Endodermal cell (in vitro differentiated cells): ENCODE measurements at regions not wholly inside any gene's neighbourhood (a gene's known extent, or its start where the extent isn't known, plus 50 kb on each side); places are given as distances from the start of the nearest gene placed in this dataset.

Experiments used
- DNase-seq: peaks from one replicate; pipeline ENCODE4 v3.0.0-alpha.2; 2017
- H3K27ac ChIP-seq: 2 replicates; pipeline ENCODE4 v1.5.1; 2013; ENCODE audit warnings: mild to moderate bottlenecking, low read depth, low read length, moderate library complexity
- H3K27me3 ChIP-seq: 2 replicates; pipeline ENCODE4 v1.6.1; 2013; ENCODE audit warnings: mild to moderate bottlenecking, low read length, moderate library complexity; ENCODE audit not compliant: insufficient read depth, control insufficient read depth, poor library complexity, severe bottlenecking
- H3K36me3 ChIP-seq: 2 replicates; pipeline ENCODE4 v1.7.0; 2013; ENCODE audit warnings: mild to moderate bottlenecking, low read length, moderate library complexity; ENCODE audit not compliant: control insufficient read depth, insufficient read depth
- H3K4me1 ChIP-seq: one replicate; pipeline ENCODE4 v1.7.0; 2013; ENCODE audit warnings: low read length; ENCODE audit not compliant: control insufficient read depth, insufficient read depth
- H3K4me3 ChIP-seq: 2 replicates; pipeline ENCODE4 v1.5.1; 2013; ENCODE audit warnings: mild to moderate bottlenecking, low read length, moderate library complexity
- H3K9ac ChIP-seq: 2 replicates; pipeline ENCODE4 v1.6.1; 2013; ENCODE audit warnings: mild to moderate bottlenecking, low read length, moderate library complexity; ENCODE audit not compliant: poor library complexity, severe bottlenecking; ENCODE audit errors: extremely low read depth
- H3K9me3 ChIP-seq: 2 replicates; pipeline ENCODE4 v1.6.1; 2013; ENCODE audit warnings: mild to moderate bottlenecking, low read length, moderate library complexity; ENCODE audit not compliant: control insufficient read depth
- H3K27ac Mint-ChIP-seq: 2 replicates; pipeline ENCODE4 v1.8.0; 2020; ENCODE audit warnings: mixed read lengths
- H3K27me3 Mint-ChIP-seq: 2 replicates; pipeline ENCODE4 v1.8.0; 2021; ENCODE audit warnings: mild to moderate bottlenecking, mixed read lengths; ENCODE audit not compliant: insufficient read depth
- H3K36me3 Mint-ChIP-seq: 2 replicates; pipeline ENCODE4 v1.8.0; 2020; ENCODE audit warnings: low read depth, mixed read lengths
- H3K4me1 Mint-ChIP-seq: 2 replicates; pipeline ENCODE4 v1.8.0; 2020; ENCODE audit warnings: mixed read lengths
- H3K4me3 Mint-ChIP-seq: 2 replicates; pipeline ENCODE4 v1.8.0; 2020; ENCODE audit warnings: mild to moderate bottlenecking, moderate library complexity, mixed read lengths
- H3K9me3 Mint-ChIP-seq: 2 replicates; pipeline ENCODE4 v1.8.0; 2020; ENCODE audit warnings: mild to moderate bottlenecking, mixed read lengths
- WGBS, 2 experiments: methylation state at CpG; one replicate each; pipeline versions ENCODE4 v1.1.5 to v1.1.7; 2013; ENCODE audit warnings: missing lambda C conversion rate in 2 of 2, mixed read lengths in 1 of 2; ENCODE audit not compliant: insufficient coverage in 1 of 2, insufficient read length in 1 of 2; 5-methylcytosine and 5-hydroxymethylcytosine counted together
- TF ChIP-seq, protein P1 (sequence below): fragments of 200-600 bp; sonication (generic); conservative IDR thresholded peaks from 2 replicates; pipeline ENCODE4 v1.5.0; 2021; ENCODE audit warnings: antibody characterized with exemption, mild to moderate bottlenecking

DNA sequence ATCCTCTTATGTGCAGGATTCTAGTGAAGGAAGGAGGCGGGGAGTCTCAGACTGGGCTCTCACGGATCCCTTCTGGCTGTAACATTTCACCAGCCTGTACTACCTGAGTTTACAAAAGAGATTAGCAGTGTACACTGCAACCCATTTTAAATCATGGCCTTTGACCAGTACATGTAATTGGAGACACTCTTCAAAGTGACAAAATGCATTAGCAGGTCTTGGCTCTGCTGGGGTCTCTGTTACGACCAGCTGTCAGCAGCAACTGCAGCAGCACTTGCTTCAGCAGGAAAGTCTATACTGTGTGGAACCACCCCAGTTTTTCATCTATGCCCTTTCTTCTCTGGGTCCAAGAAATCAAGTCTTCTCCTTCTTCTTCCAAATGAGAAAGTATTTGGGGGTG is 322.8 kb upstream of the ASIC2 start:
- WGBS, 2 experiments = 79 to 92% methylated on average over 2 to 3 of the region's 3 CpGs
- Histone ChIP-seq H3K9ac (no peak overlapping the region), H3K9me3 (no peaks in the 10 kb centered on the region), H3K27ac (no peak overlapping the region), H3K27me3 (no peaks in the 10 kb centered on the region), H3K4me1 (no peaks in the 10 kb centered on the region), H3K4me3 (no peak overlapping the region), H3K36me3 (no peaks in the 10 kb centered on the region)
- Mint-ChIP-seq H3K4me3 (no peak overlapping the region), H3K27me3 (peaks cover 2% of the 10 kb centered on the region), H3K27ac (no peak overlapping the region), H3K9me3 (peaks cover 2% of the 10 kb centered on the region), H3K4me1 (no peaks in the 10 kb centered on the region), H3K36me3 (no peaks in the 10 kb centered on the region)
- no peak for DNase-seq
- TF ChIP-seq, protein P1, sequence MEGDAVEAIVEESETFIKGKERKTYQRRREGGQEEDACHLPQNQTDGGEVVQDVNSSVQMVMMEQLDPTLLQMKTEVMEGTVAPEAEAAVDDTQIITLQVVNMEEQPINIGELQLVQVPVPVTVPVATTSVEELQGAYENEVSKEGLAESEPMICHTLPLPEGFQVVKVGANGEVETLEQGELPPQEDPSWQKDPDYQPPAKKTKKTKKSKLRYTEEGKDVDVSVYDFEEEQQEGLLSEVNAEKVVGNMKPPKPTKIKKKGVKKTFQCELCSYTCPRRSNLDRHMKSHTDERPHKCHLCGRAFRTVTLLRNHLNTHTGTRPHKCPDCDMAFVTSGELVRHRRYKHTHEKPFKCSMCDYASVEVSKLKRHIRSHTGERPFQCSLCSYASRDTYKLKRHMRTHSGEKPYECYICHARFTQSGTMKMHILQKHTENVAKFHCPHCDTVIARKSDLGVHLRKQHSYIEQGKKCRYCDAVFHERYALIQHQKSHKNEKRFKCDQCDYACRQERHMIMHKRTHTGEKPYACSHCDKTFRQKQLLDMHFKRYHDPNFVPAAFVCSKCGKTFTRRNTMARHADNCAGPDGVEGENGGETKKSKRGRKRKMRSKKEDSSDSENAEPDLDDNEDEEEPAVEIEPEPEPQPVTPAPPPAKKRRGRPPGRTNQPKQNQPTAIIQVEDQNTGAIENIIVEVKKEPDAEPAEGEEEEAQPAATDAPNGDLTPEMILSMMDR = no peak

DNA sequence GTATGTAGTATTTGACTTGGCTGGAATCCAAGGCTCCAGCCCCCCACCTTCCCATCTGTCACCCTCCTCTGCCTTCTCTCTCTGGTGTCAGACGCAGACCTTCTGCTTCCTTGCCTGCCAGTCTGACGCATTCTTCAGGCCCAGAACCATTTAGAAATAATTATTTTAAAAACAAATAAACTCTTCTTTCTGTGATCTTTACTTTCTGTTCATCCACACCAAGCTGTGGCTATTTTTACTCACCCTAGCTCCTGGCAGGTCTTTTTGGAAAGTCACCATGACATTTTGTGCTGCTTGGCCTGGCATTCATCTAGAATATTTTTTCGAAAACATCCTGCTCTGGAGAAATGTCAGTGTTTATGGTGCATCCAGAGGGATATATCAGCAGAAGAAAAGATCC is 330.7 kb upstream of the ASIC2 start:
- Histone ChIP-seq H3K9ac (no peak overlapping the region), H3K4me1 (no peaks in the 10 kb centered on the region), H3K36me3 (no peaks in the 10 kb centered on the region), H3K9me3 (no peaks in the 10 kb centered on the region), H3K27me3 (no peaks in the 10 kb centered on the region), H3K27ac (no peak overlapping the region), H3K4me3 (no peak overlapping the region)
- no peak for DNase-seq
- TF ChIP-seq, protein P1 = no peak
- Mint-ChIP-seq H3K4me3 (no peak overlapping the region), H3K9me3 (peaks cover 4% of the 10 kb centered on the region), H3K36me3 (no peaks in the 10 kb centered on the region), H3K27ac (no peak overlapping the region), H3K27me3 (no peaks in the 10 kb centered on the region), H3K4me1 (no peaks in the 10 kb centered on the region)
- 91 to 100% methylated on average over 2 to 3 of the region's 3 CpGs for WGBS, 2 experiments

DNA sequence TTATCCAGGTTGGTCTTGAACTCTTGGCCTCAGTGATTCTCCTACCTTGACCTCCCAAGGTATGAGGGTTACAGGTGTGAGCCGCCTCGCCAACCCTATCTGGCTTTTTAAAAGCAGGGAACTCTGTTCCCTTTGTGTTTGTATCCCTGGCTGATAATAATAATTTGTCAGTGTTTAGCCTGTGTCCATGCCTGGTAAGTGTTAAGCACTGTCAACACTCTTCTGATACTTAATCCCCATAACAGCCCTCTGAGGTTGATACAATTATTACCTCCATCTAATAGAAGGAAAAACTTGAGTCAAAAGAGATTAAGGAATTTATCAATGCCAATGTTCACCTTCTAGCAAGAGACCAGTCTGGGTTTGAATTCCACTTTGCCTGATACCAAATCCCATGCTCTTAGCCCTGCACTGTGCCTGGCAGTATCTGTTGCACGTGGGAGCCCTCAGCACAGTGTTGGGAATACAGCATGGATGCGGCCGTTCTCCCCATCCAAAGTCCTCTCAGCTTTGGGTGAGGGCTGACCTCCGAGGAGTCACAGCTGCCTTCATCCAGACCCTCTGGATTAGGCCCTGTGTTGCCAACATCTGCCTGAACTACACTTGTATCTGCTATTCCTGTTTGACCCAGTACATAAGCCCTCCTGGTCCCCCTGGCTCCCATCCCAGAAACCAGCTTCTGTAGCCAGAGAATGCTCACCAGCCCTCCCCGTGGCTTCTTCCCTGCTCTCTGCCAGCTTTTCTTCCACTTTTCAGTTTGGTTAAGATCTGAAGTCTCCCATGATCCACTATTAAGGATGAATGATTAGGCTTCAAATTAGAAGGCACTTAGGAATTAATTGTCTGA is 335.6 kb upstream of the ASIC2 start:
- Mint-ChIP-seq H3K9me3 (peaks cover 4% of the 10 kb centered on the region), H3K27me3 (no peaks in the 10 kb centered on the region), H3K27ac (no peak overlapping the region), H3K4me3 (no peak overlapping the region), H3K36me3 (no peaks in the 10 kb centered on the region), H3K4me1 (no peaks in the 10 kb centered on the region)
- WGBS, 2 experiments = 91 to 95% methylated on average over 5 to 7 of the region's 7 CpGs
- H3K36me3 ChIP-seq = no peaks in the 10 kb centered on the region
- H3K4me1 ChIP-seq = no peaks in the 10 kb centered on the region
- H3K9me3 ChIP-seq = no peaks in the 10 kb centered on the region
- no peak overlapping the region for H3K27ac ChIP-seq
- no peak for DNase-seq
- no peak overlapping the region for H3K9ac ChIP-seq
- no peak overlapping the region for H3K4me3 ChIP-seq
- no peaks in the 10 kb centered on the region for H3K27me3 ChIP-seq
- TF ChIP-seq, protein P1 = no peak
